Lung (tissue), 9 donors: ENCODE measurements at regions not wholly inside any gene's neighbourhood (a gene's known extent, or its start where the extent isn't known, plus 50 kb on each side); places are given as distances from the start of the nearest gene placed in this dataset.
"Not testable (repeated sequence)": the region's sequence is repeated elsewhere in the genome, so short reads cannot be mapped to it uniquely, and the experiment has no call there.

ENCODE experiments used
- ATAC-seq: fragments of 200-7000 bp; cut with Tn5 transposase; one replicate; pipeline ENCODE4 v1.9.1; 2020; ENCODE audit warnings: moderate number of reproducible peaks; ENCODE audit not compliant: insufficient read depth, low FRiP score
- DNase-seq, 3 donors: peaks; one replicate each; pipeline ENCODE4 v3.0.0-alpha.2; 2013 to 2017
- H3K27ac ChIP-seq, 2 donors: one replicate each; pipeline ENCODE4 v1.5.1; 2013; ENCODE audit warnings: mild to moderate bottlenecking in 2 of 2, moderate library complexity in 2 of 2, control low read depth in 1 of 2, inconsistent platforms in 1 of 2, low read depth in 1 of 2, low read length in 1 of 2
- H3K27me3 ChIP-seq, 3 donors: one replicate each; pipeline ENCODE4 v1.5.1; 2013; ENCODE audit warnings: low read length in 2 of 3; ENCODE audit not compliant: control insufficient read depth in 3 of 3, insufficient read depth in 3 of 3
- H3K36me3 ChIP-seq, 4 donors: one replicate each; pipeline ENCODE4 v1.5.1; 2013; ENCODE audit warnings: low read length in 4 of 4, mild to moderate bottlenecking in 1 of 4, moderate library complexity in 1 of 4; ENCODE audit not compliant: control insufficient read depth in 4 of 4, insufficient read depth in 4 of 4
- H3K4me1 ChIP-seq, 5 donors: one replicate each; pipeline ENCODE4 v1.5.1; 2013; ENCODE audit warnings: low read length in 5 of 5, mild to moderate bottlenecking in 2 of 5, moderate library complexity in 1 of 5; ENCODE audit not compliant: control insufficient read depth in 5 of 5, insufficient read depth in 5 of 5
- H3K4me3 ChIP-seq: one replicate; pipeline ENCODE4 v1.5.1; 2013; ENCODE audit warnings: mild to moderate bottlenecking, control low read depth, moderate library complexity
- H3K9ac ChIP-seq, 2 donors: one replicate each; pipeline ENCODE4 v1.5.1; 2013; ENCODE audit warnings: low read length in 2 of 2, control low read depth in 1 of 2; ENCODE audit not compliant: insufficient read depth in 1 of 2
- H3K9me3 ChIP-seq, 4 donors: one replicate each; pipeline ENCODE4 v1.5.1; 2013; ENCODE audit warnings: low read length in 3 of 4, mild to moderate bottlenecking in 1 of 4, moderate library complexity in 1 of 4; ENCODE audit not compliant: control insufficient read depth in 4 of 4, insufficient read depth in 3 of 4
- whole genome bisulfite sequencing, 2 donors: extraction: QIAGEN DNeasy Blood & Tissue Kit; methylation state at CpG; one replicate each; pipeline ENCODE4 v1.1.7; 2013; 5-methylcytosine and 5-hydroxymethylcytosine counted together
- donor health status: Bipolar disorder and iron deficiency.
- donor health status: healthy.
- donor health status: DM: yes; HTN: yes; CAD: no.

- H3K9me3 ChIP-seq, DNase-seq, H3K4me3 ChIP-seq, H3K27ac ChIP-seq, H3K9ac ChIP-seq, H3K27me3 ChIP-seq, ATAC-seq, H3K4me1 ChIP-seq, H3K36me3 ChIP-seq: not testable (repeated sequence)
- 70 to 72% methylated on average over 16 to 23 of the region's 40 CpGs for WGBS, 2 donors
Measured at GRCh38 chr14:19266908-19267307, 167.2 kb downstream of the POTEG start.

- not testable (repeated sequence) for H3K9me3 ChIP-seq, H3K27me3 ChIP-seq, H3K36me3 ChIP-seq, H3K4me1 ChIP-seq, H3K4me3 ChIP-seq, ATAC-seq, H3K27ac ChIP-seq, H3K9ac ChIP-seq
- peak in 1 of 3 donors; percentile 6 for DNase-seq
- WGBS, 2 donors, result 85 to 95% methylated on average over 9 to 15 of the region's 16 CpGs
Measured at GRCh38 chr14:19267636-19268035, 166.5 kb downstream of the POTEG start.

GRCh38 chr14:19268047-19268627, 166.0 kb downstream of the POTEG start:
- not testable (repeated sequence) for DNase-seq, H3K9me3 ChIP-seq, H3K4me1 ChIP-seq, ATAC-seq, H3K36me3 ChIP-seq, H3K27me3 ChIP-seq, H3K4me3 ChIP-seq, H3K27ac ChIP-seq, H3K9ac ChIP-seq
- WGBS, 2 donors, result 86 to 100% methylated on average over 1 to 3 of the region's 21 CpGs

- H3K36me3 ChIP-seq, H3K27ac ChIP-seq, H3K9ac ChIP-seq, H3K4me3 ChIP-seq, H3K9me3 ChIP-seq, H3K4me1 ChIP-seq, DNase-seq, H3K27me3 ChIP-seq: not testable (repeated sequence)
- ATAC-seq, result peak; percentile 11
- no CpG with 5 or more reads among the region's 1 CpG for WGBS, 2 donors
Measured at GRCh38 chr14:19272235-19272634, 161.9 kb downstream of the POTEG start.

- not testable (repeated sequence) for H3K4me3 ChIP-seq, ATAC-seq, H3K9me3 ChIP-seq, H3K4me1 ChIP-seq, DNase-seq, H3K9ac ChIP-seq, H3K36me3 ChIP-seq, H3K27ac ChIP-seq, H3K27me3 ChIP-seq
- 74 to 91% methylated on average over 3 of the region's 3 CpGs for WGBS, 2 donors
Measured at GRCh38 chr14:19289669-19290068, 144.5 kb downstream of the POTEG start.

- H3K36me3 ChIP-seq, H3K4me1 ChIP-seq, H3K27me3 ChIP-seq, ATAC-seq, H3K27ac ChIP-seq, H3K9me3 ChIP-seq, DNase-seq, H3K9ac ChIP-seq, H3K4me3 ChIP-seq: not testable (repeated sequence)
- 76 to 82% methylated on average over 8 to 9 of the region's 28 CpGs for WGBS, 2 donors
Measured at GRCh38 chr14:19300243-19300642, 133.9 kb downstream of the POTEG start.

GRCh38 chr14:19300838-19301237, 133.3 kb downstream of the POTEG start:
- not testable (repeated sequence) for H3K27me3 ChIP-seq, H3K9ac ChIP-seq, H3K9me3 ChIP-seq, ATAC-seq, H3K27ac ChIP-seq, DNase-seq, H3K36me3 ChIP-seq, H3K4me3 ChIP-seq, H3K4me1 ChIP-seq
- WGBS, 2 donors, result 70 to 71% methylated on average over 18 of the region's 30 CpGs

GRCh38 chr14:19303844-19304243, 130.3 kb downstream of the POTEG start:
- H3K9ac ChIP-seq, H3K27me3 ChIP-seq, DNase-seq, H3K9me3 ChIP-seq, H3K36me3 ChIP-seq, H3K4me3 ChIP-seq, ATAC-seq, H3K27ac ChIP-seq, H3K4me1 ChIP-seq: not testable (repeated sequence)
- 80 to 88% methylated on average over 2 of the region's 4 CpGs for WGBS, 2 donors
